ENCODE measurements at regions not wholly inside any gene's neighbourhood (a gene's known extent, or its start where the extent isn't known, plus 50 kb on each side); places are given as distances from the start of the nearest gene placed in this dataset.

DNA sequence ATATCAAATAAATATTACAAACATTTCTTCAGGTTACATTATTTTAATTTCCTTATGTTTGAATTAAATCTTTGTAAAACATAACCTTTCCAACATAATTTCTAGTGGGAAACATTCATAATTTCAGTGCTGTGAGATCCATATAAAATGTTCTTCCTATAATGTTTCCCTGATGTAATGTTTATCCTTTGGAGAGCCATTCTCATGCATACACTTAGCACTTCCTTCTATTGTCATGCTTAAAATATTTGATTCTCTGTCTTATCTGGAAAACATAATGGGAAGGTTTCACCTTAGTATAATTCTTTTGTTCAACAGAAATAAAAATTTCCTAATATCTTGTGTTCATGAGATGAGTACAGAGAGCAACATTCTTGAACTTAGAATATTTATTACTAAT, 472.5 kb downstream of the ADAMTS20 start:
- Histone ChIP-seq H2AFZ (ENCODE audit: low read length) (no peak overlapping the region), H3K4me2 (ENCODE audit: low read length) (no peak overlapping the region), H3K9me2 (replicated peaks; ENCODE audit: low read length) (no peaks in the 10 kb centered on the region), H3K27ac (ENCODE audit: low read length) (no peak overlapping the region), H4K20me1 (ENCODE audit: low read length) (no peaks in the 10 kb centered on the region), H3K9me3 (ENCODE audit: low read length) (0 out of 2 replicates have a peak, but pooled peaks cover 4% of the 10 kb centered on the region), H3K4me3 (ENCODE audit: low read length) (no peak overlapping the region), H3K9ac (ENCODE audit: low read length) (no peak overlapping the region), H3K36me3 (ENCODE audit: low read depth, low read length) (no peaks in the 10 kb centered on the region), H3K27me3 (ENCODE audit: low read length) (no peaks in the 10 kb centered on the region), H3F3A (ENCODE audit: low read length, unreplicated experiment) (no peaks in the 10 kb centered on the region), H3K79me2 (ENCODE audit: low read length) (no peaks in the 10 kb centered on the region), H3K4me1 (ENCODE audit: insufficient read depth, low read length) (no peaks in the 10 kb centered on the region)
- DNase-seq: no peak
- intact Hi-C loops (cut with micrococcal nuclease): no loop called here
- ChIA-PET CTCF (no interaction called here), POLR2A (ENCODE audit: unreplicated experiment) (no interaction called here)
- ATAC-seq: no peak
- no peak for TF ChIP-seq EZH2 (IDR thresholded peaks at IDR 0.05; ENCODE audit: low read length, unreplicated experiment)
- TF ChIP-seq EZH2phosphoT487 (IDR thresholded peaks at IDR 0.05; ENCODE audit: borderline replicate concordance, low read length): no peak
- TF ChIP-seq, protein P1, sequence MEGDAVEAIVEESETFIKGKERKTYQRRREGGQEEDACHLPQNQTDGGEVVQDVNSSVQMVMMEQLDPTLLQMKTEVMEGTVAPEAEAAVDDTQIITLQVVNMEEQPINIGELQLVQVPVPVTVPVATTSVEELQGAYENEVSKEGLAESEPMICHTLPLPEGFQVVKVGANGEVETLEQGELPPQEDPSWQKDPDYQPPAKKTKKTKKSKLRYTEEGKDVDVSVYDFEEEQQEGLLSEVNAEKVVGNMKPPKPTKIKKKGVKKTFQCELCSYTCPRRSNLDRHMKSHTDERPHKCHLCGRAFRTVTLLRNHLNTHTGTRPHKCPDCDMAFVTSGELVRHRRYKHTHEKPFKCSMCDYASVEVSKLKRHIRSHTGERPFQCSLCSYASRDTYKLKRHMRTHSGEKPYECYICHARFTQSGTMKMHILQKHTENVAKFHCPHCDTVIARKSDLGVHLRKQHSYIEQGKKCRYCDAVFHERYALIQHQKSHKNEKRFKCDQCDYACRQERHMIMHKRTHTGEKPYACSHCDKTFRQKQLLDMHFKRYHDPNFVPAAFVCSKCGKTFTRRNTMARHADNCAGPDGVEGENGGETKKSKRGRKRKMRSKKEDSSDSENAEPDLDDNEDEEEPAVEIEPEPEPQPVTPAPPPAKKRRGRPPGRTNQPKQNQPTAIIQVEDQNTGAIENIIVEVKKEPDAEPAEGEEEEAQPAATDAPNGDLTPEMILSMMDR (conservative IDR thresholded peaks at IDR 0.05; ENCODE audit: low read depth, low read length): no peak
- BruUV-seq (replicated peaks): no TSS peak

DNA sequence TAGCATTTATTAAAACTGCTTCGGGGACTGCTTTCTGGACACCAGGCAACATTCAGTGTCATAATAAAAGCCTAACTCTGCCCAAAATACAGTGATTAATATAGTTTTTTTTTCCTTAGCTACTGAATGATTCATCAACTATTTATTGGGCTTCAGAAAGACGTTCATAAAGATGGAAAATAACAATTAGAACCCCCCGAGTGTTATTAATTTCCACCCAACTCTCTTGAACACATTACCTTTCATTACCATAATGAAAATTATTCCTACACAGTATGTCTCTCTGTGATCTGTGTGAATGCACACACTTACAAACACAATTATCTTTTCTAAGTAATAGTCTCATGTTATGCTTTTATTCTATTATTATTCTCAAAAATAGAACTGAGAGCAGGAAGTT, 473.0 kb downstream of the ADAMTS20 start:
- DNase-seq (no peak), ATAC-seq (no peak)
- CTCF ChIA-PET: interaction anchor here (0.6 kb wide), 1 partner anchor 488 kb away, joined by 17 read pairs; no protein-coding TSS in a partner anchor
- H2AFZ ChIP-seq (ENCODE audit: low read length): no peak overlapping the region
- TF ChIP-seq EZH2phosphoT487 (IDR thresholded peaks at IDR 0.05; ENCODE audit: borderline replicate concordance, low read length) (no peak), EZH2 (IDR thresholded peaks at IDR 0.05; ENCODE audit: low read length, unreplicated experiment) (no peak)
- TF ChIP-seq, protein P1 (conservative IDR thresholded peaks at IDR 0.05; ENCODE audit: low read depth, low read length): no peak
- H3F3A ChIP-seq (ENCODE audit: low read length, unreplicated experiment): no peaks in the 10 kb centered on the region
- no peaks in the 10 kb centered on the region for H3K4me1 ChIP-seq (ENCODE audit: insufficient read depth, low read length)
- no peak overlapping the region for H3K4me2 ChIP-seq (ENCODE audit: low read length)
- POLR2A ChIA-PET (ENCODE audit: unreplicated experiment): no interaction called here
- no peaks in the 10 kb centered on the region for H3K79me2 ChIP-seq (ENCODE audit: low read length)
- no peaks in the 10 kb centered on the region for H3K36me3 ChIP-seq (ENCODE audit: low read depth, low read length)
- H4K20me1 ChIP-seq (ENCODE audit: low read length): no peaks in the 10 kb centered on the region
- BruUV-seq (replicated peaks): no TSS peak
- H3K9me2 ChIP-seq (replicated peaks; ENCODE audit: low read length): no peaks in the 10 kb centered on the region
- no peaks in the 10 kb centered on the region for H3K27me3 ChIP-seq (ENCODE audit: low read length)
- no peak overlapping the region for H3K4me3 ChIP-seq (ENCODE audit: low read length)
- 0 out of 2 replicates have a peak, but pooled peaks cover 4% of the 10 kb centered on the region for H3K9me3 ChIP-seq (ENCODE audit: low read length)
- intact Hi-C loops (cut with micrococcal nuclease): no loop called here
- H3K27ac ChIP-seq (ENCODE audit: low read length): no peak overlapping the region
- no peak overlapping the region for H3K9ac ChIP-seq (ENCODE audit: low read length)

DNA sequence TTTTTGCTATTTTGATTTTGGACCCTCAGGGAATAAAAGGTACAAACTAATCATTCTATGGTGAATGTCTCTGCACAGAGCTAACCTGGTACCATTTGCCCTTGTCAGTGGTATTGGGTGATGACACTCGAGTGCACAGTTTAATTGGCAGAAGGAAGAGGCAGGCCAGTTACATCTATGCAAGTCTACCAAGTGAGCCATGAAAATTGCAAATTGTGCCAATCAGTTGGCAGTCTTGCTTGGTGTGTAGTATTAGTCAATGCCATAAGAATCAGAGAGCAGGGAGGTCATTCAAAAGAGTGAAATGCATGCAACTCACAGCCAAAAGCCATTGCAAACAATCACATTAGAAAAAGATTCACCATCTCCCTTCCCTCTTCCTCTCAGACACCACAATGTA, 479.6 kb downstream of the ADAMTS20 start:
- no TSS peak for BruUV-seq (replicated peaks)
- Histone ChIP-seq H3K27ac (ENCODE audit: low read length) (no peak overlapping the region), H3K27me3 (ENCODE audit: low read length) (no peaks in the 10 kb centered on the region), H4K20me1 (ENCODE audit: low read length) (no peaks in the 10 kb centered on the region), H3K79me2 (ENCODE audit: low read length) (no peaks in the 10 kb centered on the region), H3F3A (ENCODE audit: low read length, unreplicated experiment) (no peaks in the 10 kb centered on the region), H3K4me3 (ENCODE audit: low read length) (no peak overlapping the region), H3K9me2 (replicated peaks; ENCODE audit: low read length) (no peaks in the 10 kb centered on the region), H3K4me2 (ENCODE audit: low read length) (no peak overlapping the region), H3K9ac (ENCODE audit: low read length) (no peak overlapping the region), H2AFZ (ENCODE audit: low read length) (no peak overlapping the region), H3K9me3 (ENCODE audit: low read length) (no peaks in the 10 kb centered on the region), H3K4me1 (ENCODE audit: insufficient read depth, low read length) (no peaks in the 10 kb centered on the region), H3K36me3 (ENCODE audit: low read depth, low read length) (no peaks in the 10 kb centered on the region)
- ChIA-PET POLR2A (ENCODE audit: unreplicated experiment) (no interaction called here), CTCF (no interaction called here)
- TF ChIP-seq, protein P1 (conservative IDR thresholded peaks at IDR 0.05; ENCODE audit: low read depth, low read length): no peak
- no peak for TF ChIP-seq EZH2phosphoT487 (IDR thresholded peaks at IDR 0.05; ENCODE audit: borderline replicate concordance, low read length)
- no peak for TF ChIP-seq EZH2 (IDR thresholded peaks at IDR 0.05; ENCODE audit: low read length, unreplicated experiment)
- no peak for ATAC-seq
- DNase-seq: no peak
- intact Hi-C loops (cut with micrococcal nuclease): no loop called here

Data from PC-3 (cell line).